ENCODE measurements at regions not wholly inside any gene's neighbourhood (a gene's known extent, or its start where the extent isn't known, plus 50 kb on each side); places are given as distances from the start of the nearest gene placed in this dataset.

DNA sequence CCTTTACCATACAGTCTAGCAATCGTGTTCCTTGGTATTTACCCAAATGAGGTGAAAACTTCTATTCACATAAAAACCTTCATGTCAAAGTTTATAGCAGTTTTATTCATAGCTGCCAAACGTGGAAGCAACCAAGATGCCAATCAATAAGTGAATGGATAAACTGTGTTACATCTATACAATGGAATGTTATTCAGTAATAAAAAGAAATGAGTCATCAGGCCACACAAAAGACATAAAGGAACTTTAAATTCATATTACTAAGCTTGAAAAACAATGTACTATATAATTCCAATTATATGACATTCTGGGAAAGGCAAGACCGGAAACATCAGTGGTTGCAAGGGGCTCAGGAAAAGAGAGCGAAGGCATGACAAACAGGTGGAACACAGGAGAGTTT, 679.9 kb downstream of the ISL1 start:
- no peaks in the 10 kb centered on the region for H3K4me1 Mint-ChIP-seq
- Histone ChIP-seq H3K4me3 (no peak overlapping the region), H3K4me1 (no peaks in the 10 kb centered on the region), H3K79me2 (ENCODE audit: low read depth) (no peaks in the 10 kb centered on the region), H4K20me1 (ENCODE audit: low read depth) (no peaks in the 10 kb centered on the region), H3K4me2 (no peak overlapping the region), H3K27ac (no peak overlapping the region), H3K36me3 (no peaks in the 10 kb centered on the region), H3K9ac (no peak overlapping the region), H3F3A (ENCODE audit: low read depth) (no peaks in the 10 kb centered on the region), H3K27me3 (no peaks in the 10 kb centered on the region), H2AFZ (replicated peaks) (no peak overlapping the region), H3K9me3 (ENCODE audit: low read depth) (no peaks in the 10 kb centered on the region)
- H3K9me3 Mint-ChIP-seq, result peaks cover 6% of the 10 kb centered on the region
- no peaks in the 10 kb centered on the region for H3K36me3 Mint-ChIP-seq
- no peak overlapping the region for H3K4me3 Mint-ChIP-seq
- peaks cover 2% of the 10 kb centered on the region for H3K27me3 Mint-ChIP-seq (ENCODE audit: insufficient read depth, low read depth)
- DNase-seq (ENCODE audit: low spot score), result no peak
- no peak overlapping the region for H3K27ac Mint-ChIP-seq
- no peak for TF ChIP-seq EZH2phosphoT487 (IDR thresholded peaks at IDR 0.05)
- no peak for TF ChIP-seq CTCF (IDR thresholded peaks at IDR 0.05)
- no peak for TF ChIP-seq EZH2 (IDR thresholded peaks at IDR 0.05)

DNA sequence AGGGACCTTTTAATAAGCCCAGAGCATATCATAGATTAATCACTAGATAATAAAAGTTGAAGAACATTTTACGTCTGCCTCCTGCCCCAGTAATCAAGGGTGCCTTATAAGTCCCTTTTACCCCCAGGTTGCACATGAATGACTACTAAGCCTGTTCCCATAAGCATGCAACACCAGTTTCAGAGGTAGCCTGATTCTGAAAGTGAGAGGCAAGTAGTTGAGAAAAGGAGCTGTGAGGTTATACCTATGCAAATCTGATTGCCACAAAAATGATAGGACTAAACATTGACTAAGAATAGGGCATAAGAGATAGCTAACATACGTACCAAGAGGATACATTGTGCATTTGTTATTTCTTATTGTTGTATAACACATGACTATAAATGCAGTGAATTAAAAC, 681.9 kb downstream of the ISL1 start:
- H3K4me3 ChIP-seq, result no peak overlapping the region
- no peak overlapping the region for H3K27ac ChIP-seq
- H3K4me1 ChIP-seq, result no peaks in the 10 kb centered on the region
- no peaks in the 10 kb centered on the region for H3K4me1 Mint-ChIP-seq
- TF ChIP-seq EZH2phosphoT487 (IDR thresholded peaks at IDR 0.05) (no peak), CTCF (IDR thresholded peaks at IDR 0.05) (no peak), EZH2 (IDR thresholded peaks at IDR 0.05) (no peak)
- no peak overlapping the region for H3K9ac ChIP-seq
- no peak overlapping the region for H3K4me2 ChIP-seq
- H3K36me3 ChIP-seq, result no peaks in the 10 kb centered on the region
- no peak overlapping the region for H2AFZ ChIP-seq (replicated peaks)
- DNase-seq (ENCODE audit: low spot score), result no peak
- no peaks in the 10 kb centered on the region for H4K20me1 ChIP-seq (ENCODE audit: low read depth)
- no peaks in the 10 kb centered on the region for H3K79me2 ChIP-seq (ENCODE audit: low read depth)
- no peak overlapping the region for H3K4me3 Mint-ChIP-seq
- peaks cover 2% of the 10 kb centered on the region for H3K27me3 Mint-ChIP-seq (ENCODE audit: insufficient read depth, low read depth)
- H3K9me3 ChIP-seq (ENCODE audit: low read depth), result no peaks in the 10 kb centered on the region
- no peaks in the 10 kb centered on the region for H3F3A ChIP-seq (ENCODE audit: low read depth)
- H3K27me3 ChIP-seq, result no peaks in the 10 kb centered on the region
- H3K27ac Mint-ChIP-seq, result no peak overlapping the region
- peaks cover 14% of the 10 kb centered on the region for H3K9me3 Mint-ChIP-seq
- no peaks in the 10 kb centered on the region for H3K36me3 Mint-ChIP-seq

DNA sequence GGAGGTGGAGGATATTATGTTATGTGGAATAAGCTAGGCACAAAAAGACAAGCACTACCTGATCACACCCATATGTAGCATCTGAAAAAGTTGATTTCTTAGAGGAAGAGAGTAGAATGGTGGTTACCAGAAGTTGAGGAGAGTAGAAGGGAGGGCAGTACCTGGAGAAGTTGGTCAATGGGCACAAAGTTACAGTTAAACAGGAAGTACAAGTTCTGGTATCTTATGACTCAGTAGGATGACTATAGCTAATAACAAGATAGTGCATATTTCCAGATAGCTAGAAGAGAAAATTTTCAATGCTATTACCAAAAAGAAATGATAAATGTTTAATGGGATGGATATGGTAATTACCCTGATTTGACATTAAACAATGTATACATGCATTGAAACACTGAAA, 686.7 kb downstream of the ISL1 start:
- no peaks in the 10 kb centered on the region for H3K9me3 ChIP-seq (ENCODE audit: low read depth)
- no peaks in the 10 kb centered on the region for H3K4me1 Mint-ChIP-seq
- TF ChIP-seq CTCF (IDR thresholded peaks at IDR 0.05) (no peak), EZH2phosphoT487 (IDR thresholded peaks at IDR 0.05) (no peak), EZH2 (IDR thresholded peaks at IDR 0.05) (no peak)

More for the DNA sequence above, 686.7 kb downstream of the ISL1 start:
- no peak overlapping the region for H3K9ac ChIP-seq
- no peak overlapping the region for H3K4me3 ChIP-seq
- no peaks in the 10 kb centered on the region for H3K4me1 ChIP-seq
- no peaks in the 10 kb centered on the region for H3K79me2 ChIP-seq (ENCODE audit: low read depth)
- no peak for DNase-seq (ENCODE audit: low spot score)
- H3K36me3 Mint-ChIP-seq, result peaks cover 6% of the 10 kb centered on the region
- H3K4me3 Mint-ChIP-seq, result no peak overlapping the region
- no peak overlapping the region for H2AFZ ChIP-seq (replicated peaks)
- H3K27ac Mint-ChIP-seq, result no peak overlapping the region
- no peaks in the 10 kb centered on the region for H3F3A ChIP-seq (ENCODE audit: low read depth)
- H3K27me3 ChIP-seq, result no peaks in the 10 kb centered on the region
- no peaks in the 10 kb centered on the region for H4K20me1 ChIP-seq (ENCODE audit: low read depth)
- H3K36me3 ChIP-seq, result no peaks in the 10 kb centered on the region
- peaks cover 31% of the 10 kb centered on the region for H3K9me3 Mint-ChIP-seq
- H3K27me3 Mint-ChIP-seq (ENCODE audit: insufficient read depth, low read depth), result peaks cover 3% of the 10 kb centered on the region
- no peak overlapping the region for H3K27ac ChIP-seq
- no peak overlapping the region for H3K4me2 ChIP-seq
